CD4-positive, alpha-beta T cell treated with Interferon gamma for 1 hour (primary cell): ENCODE measurements at regions not wholly inside any gene's neighbourhood (a gene's known extent, or its start where the extent isn't known, plus 50 kb on each side); places are given as distances from the start of the nearest gene placed in this dataset.

ENCODE experiments used
- DNase-seq: peaks from one replicate; pipeline ENCODE4 v3.0.0-alpha.2; 2020

GRCh38 chr17:45729294-45729907, 54.7 kb upstream of the CRHR1 start:
- DNase-seq, result no peak

GRCh38 chr17:45730192-45730591, 53.9 kb upstream of the CRHR1 start:
- no peak for DNase-seq

- no peak for DNase-seq
Observed at GRCh38 chr17:45731459-45731858, 52.7 kb upstream of the CRHR1 start.

DNA sequence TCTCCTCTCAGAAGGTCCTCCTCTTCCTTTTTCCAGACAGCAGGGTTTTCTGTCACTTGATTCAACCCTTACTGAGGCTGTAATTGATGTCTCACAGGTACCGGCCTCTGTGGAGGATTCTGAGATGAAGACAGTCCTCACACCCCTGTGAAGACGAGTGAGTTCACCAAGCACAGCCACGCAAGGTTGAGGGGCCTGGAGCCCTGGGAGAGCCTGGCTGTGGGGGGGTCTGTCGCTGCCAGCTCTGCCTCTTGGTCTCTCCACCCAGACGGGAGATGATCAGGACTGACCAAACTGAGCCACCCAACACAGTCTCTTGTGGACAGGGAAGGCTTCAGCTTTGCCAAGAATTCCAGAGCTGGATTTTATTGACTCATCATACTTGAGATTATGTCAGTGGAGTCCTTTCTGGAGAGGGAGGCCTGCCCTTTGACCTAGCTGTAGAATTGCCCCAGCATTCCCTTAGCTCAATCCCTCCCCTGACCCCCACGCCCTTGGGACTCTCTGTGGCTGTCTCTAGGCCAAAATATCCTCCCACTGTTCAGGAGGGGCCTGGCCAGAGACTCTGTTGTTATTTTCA, 51.1 kb upstream of the CRHR1 start:
- DNase-seq, result no peak

DNA sequence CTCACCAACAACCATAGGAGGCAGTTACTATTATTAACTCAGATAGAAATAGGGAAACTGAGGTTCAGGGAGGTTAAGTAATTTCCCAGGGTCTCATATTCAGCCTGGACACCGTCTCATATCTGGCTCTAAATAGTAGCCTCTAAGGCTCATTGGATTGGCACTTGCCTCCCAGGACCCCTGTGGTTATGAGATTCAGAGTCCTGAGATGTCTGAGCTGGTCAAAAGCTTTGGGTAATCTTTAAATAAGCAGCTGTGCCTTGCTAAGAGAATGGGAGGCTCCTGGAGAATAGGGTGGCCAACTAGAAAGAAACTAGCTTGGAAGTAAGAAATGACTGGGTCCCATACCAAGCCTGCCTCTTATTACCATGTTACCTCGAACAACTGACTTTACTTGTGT, 50.3 kb upstream of the CRHR1 start:
- no peak for DNase-seq
